Epithelial cell of esophagus (primary cell): ENCODE measurements at regions not wholly inside any gene's neighbourhood (a gene's known extent, or its start where the extent isn't known, plus 50 kb on each side); places are given as distances from the start of the nearest gene placed in this dataset.

Source experiments
- DNase-seq: peaks from one replicate; pipeline ENCODE4 v3.0.0; 2010; ENCODE audit warnings: low read depth
- H3K4me3 ChIP-seq: 2 replicates; pipeline ENCODE4 v1.5.1; 2011; ENCODE audit warnings: mild to moderate bottlenecking, low read length, control low read depth
- CTCF ChIP-seq: IDR thresholded peaks from 2 replicates; pipeline ENCODE4 v1.5.1; 2011; ENCODE audit warnings: low read depth, mild to moderate bottlenecking, low read length, control low read depth, inconsistent platforms; ENCODE audit not compliant: insufficient read depth; ENCODE audit errors: missing control alignments

- TF ChIP-seq CTCF, result no peak
- H3K4me3 ChIP-seq, result no peak overlapping the region
- no peak for DNase-seq
These were observed 127.7 kb downstream of the LRATD1 start for GRCh38 chr2:14760169-14760568.

GRCh38 chr2:14761118-14761517 lies 128.6 kb downstream of the LRATD1 start:
- TF ChIP-seq CTCF, result no peak
- H3K4me3 ChIP-seq, result no peak overlapping the region
- DNase-seq, result no peak

- no peak overlapping the region for H3K4me3 ChIP-seq
- no peak for DNase-seq
- TF ChIP-seq CTCF, result no peak
These were observed 141.2 kb downstream of the LRATD1 start for GRCh38 chr2:14773696-14774095.

- no peak for TF ChIP-seq CTCF
- H3K4me3 ChIP-seq, result no peak overlapping the region
These were observed 142.0 kb downstream of the LRATD1 start for GRCh38 chr2:14774436-14774968.

GRCh38 chr2:14776216-14776615 lies 143.7 kb downstream of the LRATD1 start:
- no peak for TF ChIP-seq CTCF
- no peak for DNase-seq
- H3K4me3 ChIP-seq, result no peak overlapping the region

More at GRCh38 chr2:14774436-14774968, 142.0 kb downstream of the LRATD1 start:
- no peak for DNase-seq

- no peak for TF ChIP-seq CTCF
These were observed 145.5 kb downstream of the LRATD1 start for GRCh38 chr2:14778015-14778414.

GRCh38 chr2:14779252-14779651 lies 146.7 kb downstream of the LRATD1 start:
- H3K4me3 ChIP-seq, result no peak overlapping the region
- DNase-seq, result no peak
- no peak for TF ChIP-seq CTCF

More at GRCh38 chr2:14778015-14778414, 145.5 kb downstream of the LRATD1 start:
- H3K4me3 ChIP-seq, result no peak overlapping the region
- DNase-seq, result peak; percentile 82
